ENCODE measurements at regions not wholly inside any gene's neighbourhood (a gene's known extent, or its start where the extent isn't known, plus 50 kb on each side); places are given as distances from the start of the nearest gene placed in this dataset.

DNA sequence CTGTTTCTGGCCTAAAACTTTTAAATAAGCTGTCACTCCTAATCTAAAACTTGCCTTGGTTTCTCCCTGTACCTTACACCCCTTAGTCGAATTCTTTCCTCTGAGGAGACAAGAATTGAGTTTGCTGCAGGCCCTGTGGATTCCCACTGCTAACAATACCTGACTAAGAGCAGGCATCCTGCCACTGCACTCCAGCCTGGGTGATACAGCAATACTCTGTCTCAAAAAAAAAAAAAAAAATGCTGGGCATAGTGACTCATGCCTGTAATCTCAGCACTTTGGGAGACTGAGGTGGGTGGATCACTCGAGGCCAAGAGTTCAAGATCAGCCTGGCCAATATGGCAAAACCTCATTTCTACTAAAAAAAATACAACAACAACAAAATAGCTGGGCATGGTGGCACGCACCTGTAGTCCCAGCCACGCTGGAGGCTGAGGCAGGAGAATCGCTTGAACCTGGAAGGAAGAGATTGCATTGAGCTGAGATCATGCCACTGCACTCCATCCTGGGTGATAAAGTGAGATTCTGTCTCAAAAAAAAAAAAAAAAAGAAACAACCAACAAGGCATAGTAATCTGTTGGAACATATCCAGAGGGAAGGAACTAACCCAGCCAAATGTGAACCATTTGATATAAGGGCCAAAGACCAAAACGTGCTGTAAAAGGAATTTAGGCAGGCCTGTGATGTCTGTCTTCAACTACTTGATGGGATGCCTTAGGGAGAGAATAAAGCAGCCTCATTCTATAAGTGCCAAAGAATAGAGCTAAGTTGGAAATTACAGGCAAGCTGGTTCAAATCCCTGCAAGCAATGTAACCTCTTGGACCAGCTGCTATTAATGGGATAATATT is 732.7 kb upstream of the AUTS2 start:
- H2BK120ac ChIP-seq (ENCODE audit: low read depth, low read length) = no peak overlapping the region
- H2BK20ac ChIP-seq (ENCODE audit: low read depth, low read length) = no peak overlapping the region
- H3K4me1 ChIP-seq (ENCODE audit: control insufficient read depth, insufficient read depth, low read length) = no peaks in the 10 kb centered on the region
- no peak overlapping the region for H4K8ac ChIP-seq (ENCODE audit: low read depth in 2 of 2, low read length in 2 of 2)
- BruUV-seq (replicated peaks) = no TSS peak
- no peak overlapping the region for H3K4me3 ChIP-seq (ENCODE audit: insufficient read depth, low read depth, low read length)
- H3K18ac ChIP-seq (ENCODE audit: low read depth, low read length) = no peak overlapping the region
- H2BK15ac ChIP-seq (ENCODE audit: low read depth, low read length) = no peak overlapping the region
- H3K4ac ChIP-seq (ENCODE audit: low read depth, low read length) = no peak overlapping the region
- WGBS, 2 experiments (ENCODE audit: extremely low coverage in 2 of 2, insufficient read length in 1 of 2) = no CpG with 5 or more reads among the region's 6 CpGs
- ATAC-seq (ENCODE audit: low read depth) (no peak), DNase-seq (no peak)
- H3K79me1 ChIP-seq (ENCODE audit: low read depth in 1 of 2, low read length in 2 of 2) = no peaks in the 10 kb centered on the region
- no peak overlapping the region for H3K4me2 ChIP-seq (ENCODE audit: low read depth, low read length)
- TF ChIP-seq USF2 (IDR thresholded peaks at IDR 0.05; ENCODE audit: low read depth, low read length) = no peak
- TF ChIP-seq CHD1 (IDR thresholded peaks at IDR 0.05; ENCODE audit: low read depth, low read length) = no peak
- no peak for TF ChIP-seq CEBPB (IDR thresholded peaks at IDR 0.05; ENCODE audit: low read depth, low read length)
- no peak for TF ChIP-seq RAD21 (IDR thresholded peaks at IDR 0.05; ENCODE audit: low read length)
- no peak for TF ChIP-seq SMC3 (IDR thresholded peaks at IDR 0.05; ENCODE audit: low read depth, low read length)
- TF ChIP-seq POLR2A (IDR thresholded peaks at IDR 0.05; ENCODE audit: low read depth, low read length) = no peak
- no peak for TF ChIP-seq MXI1 (IDR thresholded peaks at IDR 0.05; ENCODE audit: borderline replicate concordance, low read depth, low read length)
- TF ChIP-seq BHLHE40 (IDR thresholded peaks at IDR 0.05; ENCODE audit: low read depth, low read length) = no peak
- TF ChIP-seq RCOR1 (IDR thresholded peaks at IDR 0.05; ENCODE audit: insufficient replicate concordance, low read length) = no peak
- TF ChIP-seq RFX5 (IDR thresholded peaks at IDR 0.05; ENCODE audit: low read depth, low read length) = no peak
- no peak for TF ChIP-seq NFE2L2 (IDR thresholded peaks at IDR 0.05; ENCODE audit: low read depth, low read length)
- no peak for TF ChIP-seq ELK1 (IDR thresholded peaks at IDR 0.05; ENCODE audit: borderline replicate concordance, low read depth, low read length)
- TF ChIP-seq MAZ (IDR thresholded peaks at IDR 0.05; ENCODE audit: borderline replicate concordance, low read depth, low read length) = no peak
- TF ChIP-seq, protein P1, sequence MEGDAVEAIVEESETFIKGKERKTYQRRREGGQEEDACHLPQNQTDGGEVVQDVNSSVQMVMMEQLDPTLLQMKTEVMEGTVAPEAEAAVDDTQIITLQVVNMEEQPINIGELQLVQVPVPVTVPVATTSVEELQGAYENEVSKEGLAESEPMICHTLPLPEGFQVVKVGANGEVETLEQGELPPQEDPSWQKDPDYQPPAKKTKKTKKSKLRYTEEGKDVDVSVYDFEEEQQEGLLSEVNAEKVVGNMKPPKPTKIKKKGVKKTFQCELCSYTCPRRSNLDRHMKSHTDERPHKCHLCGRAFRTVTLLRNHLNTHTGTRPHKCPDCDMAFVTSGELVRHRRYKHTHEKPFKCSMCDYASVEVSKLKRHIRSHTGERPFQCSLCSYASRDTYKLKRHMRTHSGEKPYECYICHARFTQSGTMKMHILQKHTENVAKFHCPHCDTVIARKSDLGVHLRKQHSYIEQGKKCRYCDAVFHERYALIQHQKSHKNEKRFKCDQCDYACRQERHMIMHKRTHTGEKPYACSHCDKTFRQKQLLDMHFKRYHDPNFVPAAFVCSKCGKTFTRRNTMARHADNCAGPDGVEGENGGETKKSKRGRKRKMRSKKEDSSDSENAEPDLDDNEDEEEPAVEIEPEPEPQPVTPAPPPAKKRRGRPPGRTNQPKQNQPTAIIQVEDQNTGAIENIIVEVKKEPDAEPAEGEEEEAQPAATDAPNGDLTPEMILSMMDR (conservative IDR thresholded peaks at IDR 0.05; ENCODE audit: low read depth, low read length) = no peak
- CTCF ChIA-PET = interaction anchor here (0.6 kb wide), 1 partner anchor 432 kb away, joined by 3 read pairs; no protein-coding TSS in a partner anchor
- no peaks in the 10 kb centered on the region for H3K27me3 ChIP-seq (ENCODE audit: control insufficient read depth, insufficient read depth, low read length)
- no peak overlapping the region for H3K23ac ChIP-seq (ENCODE audit: low read depth, low read length)
- no peak overlapping the region for H2AK5ac ChIP-seq (ENCODE audit: low read depth, low read length)
- no peaks in the 10 kb centered on the region for H3K9me1 ChIP-seq (ENCODE audit: insufficient read depth, low read length)
- H3K14ac ChIP-seq (replicated peaks; ENCODE audit: low read depth, low read length) = no peak overlapping the region
- H3K9me3 ChIP-seq (ENCODE audit: control insufficient read depth, insufficient read depth, low read length) = peaks cover 10% of the 10 kb centered on the region
- no peak overlapping the region for H3K56ac ChIP-seq (ENCODE audit: extremely low read depth, insufficient read depth, low read length)
- no peak overlapping the region for H2AK9ac ChIP-seq (replicated peaks; ENCODE audit: low read depth, low read length, poor library complexity)
- no peak overlapping the region for H2AFZ ChIP-seq (replicated peaks; ENCODE audit: low read length, poor library complexity)
- dilution Hi-C loops (cut with HindIII; ENCODE audit: low sequenced_read_pairs, unreplicated experiment) = no loop called here
- H4K5ac ChIP-seq (ENCODE audit: low read depth, low read length) = no peak overlapping the region
- H2BK5ac ChIP-seq (ENCODE audit: low read depth, low read length, poor library complexity, severe bottlenecking) = no peak overlapping the region
- intact Hi-C loops (cut with micrococcal nuclease) = no loop called here
- no peak overlapping the region for H3K27ac ChIP-seq (ENCODE audit: insufficient read depth, low read length)
- no peak overlapping the region for H4K91ac ChIP-seq (ENCODE audit: insufficient read depth, low read depth, low read length)
- POLR2A ChIA-PET (ENCODE audit: unreplicated experiment) = no interaction called here
- H3K9ac ChIP-seq (ENCODE audit: low read depth, low read length) = no peak overlapping the region
- H4K20me1 ChIP-seq (ENCODE audit: insufficient read depth, low read length) = no peaks in the 10 kb centered on the region
- in situ Hi-C loops (cut with MboI; ENCODE audit: low sequenced_read_pairs) = no loop called here
- H3K36me3 ChIP-seq (ENCODE audit: control insufficient read depth, insufficient read depth, low read length) = no peaks in the 10 kb centered on the region

Data from IMR-90 (cell line).